ENCODE measurements at regions not wholly inside any gene's neighbourhood (a gene's known extent, or its start where the extent isn't known, plus 50 kb on each side); places are given as distances from the start of the nearest gene placed in this dataset.

GRCh38 chr6:155510879-155511278 is 55.2 kb upstream of the NOX3 start:
- H3K9me3 ChIP-seq (replicated peaks; ENCODE audit: insufficient read depth, low read length) = no peaks in the 10 kb centered on the region
- no peak overlapping the region for H3K27ac ChIP-seq (ENCODE audit: low read length)
- H3K27me3 ChIP-seq (replicated peaks; ENCODE audit: insufficient read depth, low read length) = no peaks in the 10 kb centered on the region
- no peak overlapping the region for H3K4me3 ChIP-seq (ENCODE audit: low read length)
- H3K9me2 ChIP-seq (replicated peaks; ENCODE audit: insufficient read depth, low read length) = no peaks in the 10 kb centered on the region
- no peak overlapping the region for H2AFZ ChIP-seq (ENCODE audit: low read length)
- DNase-seq = no peak
- no peaks in the 10 kb centered on the region for H3K36me3 ChIP-seq (replicated peaks; ENCODE audit: insufficient read depth, low read length)
- no peak overlapping the region for H3K4me2 ChIP-seq (ENCODE audit: low read depth, low read length)
- H3K9ac ChIP-seq (ENCODE audit: low read length) = no peak overlapping the region
- no peaks in the 10 kb centered on the region for H3K4me1 ChIP-seq (ENCODE audit: low read length)
- TF ChIP-seq EZH2phosphoT487 (IDR thresholded peaks at IDR 0.05; ENCODE audit: low read length) = no peak
- no peak for TF ChIP-seq CTCF (IDR thresholded peaks at IDR 0.05; ENCODE audit: low read length)
- TF ChIP-seq EZH2 (optimal IDR thresholded peaks at IDR 0.05; ENCODE audit: low read depth, low read length) = no peak
- H4K20me1 ChIP-seq (ENCODE audit: insufficient read depth, low read length) = no peaks in the 10 kb centered on the region
- no peaks in the 10 kb centered on the region for H3K79me2 ChIP-seq (ENCODE audit: low read length)
- no peaks in the 10 kb centered on the region for H3F3A ChIP-seq (ENCODE audit: insufficient read depth, low read length)

GRCh38 chr6:155509743-155510475 is 54.3 kb upstream of the NOX3 start:
- H3K9me3 ChIP-seq (replicated peaks; ENCODE audit: insufficient read depth, low read length) = no peaks in the 10 kb centered on the region
- H3K9me2 ChIP-seq (replicated peaks; ENCODE audit: insufficient read depth, low read length) = no peaks in the 10 kb centered on the region
- H3K27ac ChIP-seq (ENCODE audit: low read length) = no peak overlapping the region
- no peak overlapping the region for H3K9ac ChIP-seq (ENCODE audit: low read length)
- H3K4me1 ChIP-seq (ENCODE audit: low read length) = no peaks in the 10 kb centered on the region
- H3K4me3 ChIP-seq (ENCODE audit: low read length) = no peak overlapping the region
- no peak for TF ChIP-seq CTCF (IDR thresholded peaks at IDR 0.05; ENCODE audit: low read length)
- no peaks in the 10 kb centered on the region for H4K20me1 ChIP-seq (ENCODE audit: insufficient read depth, low read length)
- H3K27me3 ChIP-seq (replicated peaks; ENCODE audit: insufficient read depth, low read length) = no peaks in the 10 kb centered on the region
- H2AFZ ChIP-seq (ENCODE audit: low read length) = no peak overlapping the region
- H3F3A ChIP-seq (ENCODE audit: insufficient read depth, low read length) = no peaks in the 10 kb centered on the region
- no peaks in the 10 kb centered on the region for H3K79me2 ChIP-seq (ENCODE audit: low read length)
- H3K4me2 ChIP-seq (ENCODE audit: low read depth, low read length) = no peak overlapping the region
- no peaks in the 10 kb centered on the region for H3K36me3 ChIP-seq (replicated peaks; ENCODE audit: insufficient read depth, low read length)
- DNase-seq = no peak

GRCh38 chr6:155505608-155505989 is 50.0 kb upstream of the NOX3 start:
- Histone ChIP-seq H3K27ac (ENCODE audit: low read length) (no peak overlapping the region), H3K4me3 (ENCODE audit: low read length) (no peak overlapping the region)

More at GRCh38 chr6:155505608-155505989, 50.0 kb upstream of the NOX3 start:
- no peak for TF ChIP-seq EZH2 (optimal IDR thresholded peaks at IDR 0.05; ENCODE audit: low read depth, low read length)
- DNase-seq = no peak
- Histone ChIP-seq H3K9me3 (replicated peaks; ENCODE audit: insufficient read depth, low read length) (no peaks in the 10 kb centered on the region), H3K36me3 (replicated peaks; ENCODE audit: insufficient read depth, low read length) (no peaks in the 10 kb centered on the region), H4K20me1 (ENCODE audit: insufficient read depth, low read length) (no peaks in the 10 kb centered on the region), H3K79me2 (ENCODE audit: low read length) (no peaks in the 10 kb centered on the region), H3K9me2 (replicated peaks; ENCODE audit: insufficient read depth, low read length) (no peaks in the 10 kb centered on the region), H3K27me3 (replicated peaks; ENCODE audit: insufficient read depth, low read length) (no peaks in the 10 kb centered on the region), H3K9ac (ENCODE audit: low read length) (no peak overlapping the region), H3F3A (ENCODE audit: insufficient read depth, low read length) (no peaks in the 10 kb centered on the region), H3K4me1 (ENCODE audit: low read length) (no peaks in the 10 kb centered on the region), H3K4me2 (ENCODE audit: low read depth, low read length) (no peak overlapping the region), H2AFZ (ENCODE audit: low read length) (no peak overlapping the region)
